GM21381 (cell line): ENCODE measurements at regions not wholly inside any gene's neighbourhood (a gene's known extent, or its start where the extent isn't known, plus 50 kb on each side); places are given as distances from the start of the nearest gene placed in this dataset.

ENCODE experiments used
- ATAC-seq: cut with Tn5 transposase; IDR thresholded peaks from one replicate; pipeline ENCODE4 v1.9.1; 2021; ENCODE audit warnings: mild to moderate bottlenecking, moderate library complexity; ENCODE audit not compliant: unreplicated experiment

DNA sequence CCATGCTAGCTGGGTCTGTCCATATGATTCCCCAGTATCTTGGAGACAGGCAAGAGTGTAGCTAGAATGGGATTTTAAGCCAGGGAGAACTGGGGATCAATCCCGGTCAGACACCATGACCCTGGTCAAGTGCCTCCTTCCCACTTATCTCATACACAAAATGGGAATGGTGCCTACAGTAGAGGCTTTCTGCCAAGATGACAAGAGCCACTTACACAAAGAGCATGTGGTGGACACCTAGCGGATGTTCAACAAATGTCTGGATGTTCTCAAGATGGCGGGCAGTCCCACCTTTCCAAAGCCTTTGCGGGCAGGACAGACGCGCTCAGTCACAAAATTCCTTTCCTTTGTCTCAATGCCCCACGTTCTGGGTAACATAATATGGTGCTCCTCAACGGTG, 57.3 kb downstream of the MAF start:
- no peak for ATAC-seq

DNA sequence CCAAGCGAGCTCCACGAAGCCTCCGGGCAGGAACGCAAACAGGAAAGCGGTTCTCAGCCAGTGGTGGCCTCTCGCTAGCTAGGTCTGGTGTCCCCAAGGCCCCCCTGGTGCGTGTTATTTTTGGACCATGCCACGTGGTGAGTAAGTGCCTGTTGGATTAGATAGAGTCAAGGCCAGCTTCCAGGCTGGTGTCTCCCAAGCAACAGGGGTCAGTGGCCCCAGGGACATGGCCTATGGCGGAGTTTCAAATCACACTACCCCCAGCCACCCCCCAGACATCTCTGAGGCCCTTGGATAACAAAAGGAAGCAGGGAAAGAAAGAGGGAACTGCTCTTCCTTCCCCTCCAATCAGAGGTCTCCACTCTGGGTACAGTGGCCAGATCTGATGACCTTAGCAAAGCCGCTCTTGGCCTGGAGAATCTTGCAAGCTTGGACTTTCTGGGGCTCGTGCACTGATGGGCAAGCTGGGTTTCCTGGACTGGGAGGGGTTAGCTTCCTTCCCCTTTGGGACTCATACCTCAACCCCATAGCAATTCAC, 58.2 kb downstream of the MAF start:
- no peak for ATAC-seq

DNA sequence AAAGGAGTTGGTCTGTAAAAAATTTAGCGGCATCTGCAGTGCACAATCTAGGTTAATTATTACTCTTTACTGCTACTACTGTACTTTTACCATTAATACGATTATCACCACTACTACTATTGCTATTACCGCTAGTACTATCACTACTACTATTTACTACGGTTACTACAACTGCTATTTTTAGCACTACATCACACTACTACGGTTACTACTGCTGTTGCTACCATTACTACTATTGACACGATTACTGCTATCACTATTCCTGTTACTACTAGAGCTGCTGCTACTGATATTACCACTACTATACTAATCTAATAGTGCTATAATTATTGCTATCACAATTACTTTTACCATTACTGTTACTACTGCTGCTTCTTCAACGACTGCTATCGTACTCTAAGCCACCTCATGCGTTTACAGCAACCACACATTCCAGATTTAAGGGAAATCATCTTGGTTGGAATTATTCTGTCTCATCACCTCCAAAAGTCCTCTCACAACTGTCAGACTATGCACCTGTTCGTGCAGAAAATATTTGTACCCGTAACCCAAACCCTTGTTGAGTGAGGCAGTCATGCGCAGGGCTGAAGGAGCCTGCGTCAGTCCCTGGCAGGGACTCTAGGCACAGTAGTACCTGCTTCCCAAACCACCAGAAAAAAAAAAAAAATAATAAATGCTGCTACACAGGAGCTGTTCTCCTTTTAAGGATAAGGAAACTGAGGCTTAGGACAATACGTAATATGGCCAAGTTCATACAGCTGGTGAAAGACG, 59.5 kb downstream of the MAF start:
- ATAC-seq = no peak

DNA sequence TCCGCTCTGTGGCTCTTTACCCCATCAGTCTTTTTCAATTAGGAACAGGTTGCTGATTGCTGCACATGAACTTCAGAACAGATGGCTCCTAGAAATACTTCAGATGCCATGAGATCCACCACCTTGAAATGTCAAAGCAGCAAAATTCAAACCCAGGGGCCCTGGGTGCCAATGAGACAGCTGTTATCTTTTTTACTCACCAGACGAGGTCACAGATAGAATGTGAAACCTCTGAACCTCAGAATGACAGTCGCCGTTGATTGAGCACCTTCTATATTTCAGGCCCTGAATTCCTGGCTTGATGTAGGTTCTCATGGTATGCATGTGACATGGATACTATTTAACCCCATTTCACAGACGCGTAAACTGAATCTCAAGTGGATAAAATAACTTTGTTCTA, 63.0 kb downstream of the MAF start:
- ATAC-seq = no peak

DNA sequence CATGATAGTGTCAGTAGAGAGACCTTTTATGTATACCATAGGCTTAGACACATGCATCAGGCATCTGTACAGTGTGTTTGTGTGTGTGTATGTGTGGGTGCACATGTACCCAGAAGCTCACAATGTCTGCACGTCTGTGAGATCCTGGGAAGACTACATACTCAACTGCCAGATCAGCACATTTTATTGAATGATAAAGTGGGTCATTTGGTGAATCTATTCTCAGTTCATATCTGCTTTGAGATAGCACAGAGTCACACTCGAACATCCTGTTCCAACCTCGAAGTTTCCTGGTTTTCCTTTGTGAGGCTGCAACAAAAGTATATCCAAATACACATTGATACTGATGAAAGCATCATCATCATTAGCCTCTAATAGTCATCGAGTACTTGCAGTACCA, 63.6 kb downstream of the MAF start:
- ATAC-seq = no peak

DNA sequence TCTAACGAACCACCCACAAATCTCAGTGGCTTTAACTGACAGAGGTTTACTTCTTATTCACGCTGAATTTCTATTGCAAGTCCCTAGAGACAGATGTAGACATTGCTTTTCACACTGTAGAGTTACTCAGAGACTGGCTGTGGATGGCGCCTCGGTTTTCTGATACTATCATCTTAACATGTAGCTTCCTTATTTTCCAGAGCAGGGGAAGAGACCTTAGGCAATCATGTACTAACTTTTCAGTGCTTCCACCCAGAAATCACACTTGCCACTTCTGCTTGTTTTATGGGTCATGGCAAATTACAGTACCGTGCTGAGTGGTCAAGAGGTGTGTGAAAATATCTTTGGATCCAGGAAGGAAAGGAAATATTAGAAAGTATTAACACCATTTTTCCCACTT, 65.4 kb downstream of the MAF start:
- ATAC-seq = no peak

DNA sequence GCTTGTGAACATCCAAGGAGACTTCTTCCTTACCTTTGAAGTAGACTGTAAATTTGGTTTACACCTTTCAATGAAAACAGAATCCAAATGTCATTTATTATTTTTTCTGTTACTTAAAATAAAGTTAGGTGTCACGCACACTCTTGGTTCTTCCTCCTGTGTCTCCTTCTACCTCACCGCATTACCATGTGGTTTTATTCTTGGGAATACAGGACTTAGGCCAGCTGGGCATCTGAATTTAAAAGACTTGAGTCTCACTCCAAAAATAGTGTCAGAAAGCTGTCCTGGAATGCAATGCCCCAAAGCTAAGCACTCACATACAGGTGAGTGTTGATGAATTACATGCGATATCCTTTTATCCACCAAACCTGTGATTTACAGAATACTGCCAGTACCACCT, 66.4 kb downstream of the MAF start:
- ATAC-seq = no peak

DNA sequence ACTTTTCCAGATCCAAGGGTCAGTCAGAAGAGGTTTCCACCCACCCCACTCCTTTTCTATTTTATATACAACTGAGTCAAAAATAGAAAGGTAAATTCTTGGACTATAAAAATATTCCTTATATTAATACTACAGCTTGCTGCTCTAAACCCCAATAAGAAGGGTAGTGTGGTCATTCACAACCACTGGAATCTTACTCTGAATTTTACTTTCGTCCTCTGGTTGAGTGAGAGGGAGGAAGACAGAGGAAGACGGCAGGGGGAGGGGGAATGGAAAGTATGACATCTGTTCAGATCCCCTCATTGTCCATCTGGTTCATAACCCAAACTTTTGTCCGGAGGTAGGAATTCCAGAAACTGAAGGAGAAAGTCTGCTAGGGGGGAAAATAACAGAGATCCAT, 67.2 kb downstream of the MAF start:
- no peak for ATAC-seq

DNA sequence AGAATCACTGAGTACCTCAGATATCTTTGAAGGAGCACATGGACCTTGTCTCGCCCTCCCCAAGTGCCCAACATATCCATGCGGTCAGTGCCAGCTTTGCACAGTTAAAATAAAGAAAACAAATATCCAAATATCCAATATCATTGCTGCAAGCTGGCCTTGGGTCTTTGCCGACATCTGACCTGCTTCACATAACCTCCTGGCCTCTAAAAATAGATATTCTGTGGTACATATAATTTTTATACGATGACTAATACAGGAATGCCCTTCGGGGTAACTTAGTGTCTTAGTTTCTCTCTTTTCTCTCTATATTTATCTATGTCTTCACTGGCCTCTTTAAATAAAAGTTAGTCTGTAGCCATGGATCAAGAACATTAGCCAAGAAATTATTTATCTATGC, 67.8 kb downstream of the MAF start:
- ATAC-seq = no peak

DNA sequence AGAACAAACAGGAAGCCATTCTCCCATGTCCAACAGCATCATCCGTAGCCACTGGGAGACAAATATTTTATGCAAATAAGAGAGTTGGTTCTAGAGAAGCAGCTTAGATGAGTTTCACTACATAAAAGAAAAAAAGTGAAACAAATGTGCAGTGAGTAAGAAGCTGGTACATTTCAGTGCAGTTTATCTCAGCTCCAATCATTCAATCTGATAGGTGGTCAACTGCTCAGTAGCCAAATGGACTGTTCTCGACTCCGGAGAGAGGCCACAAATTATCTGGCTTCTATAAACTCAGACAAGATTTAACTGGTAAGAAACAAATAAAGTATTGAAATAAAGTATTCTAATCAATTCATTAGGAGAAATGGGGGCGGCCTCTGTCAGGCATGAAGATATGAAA, 68.3 kb downstream of the MAF start:
- no peak for ATAC-seq

DNA sequence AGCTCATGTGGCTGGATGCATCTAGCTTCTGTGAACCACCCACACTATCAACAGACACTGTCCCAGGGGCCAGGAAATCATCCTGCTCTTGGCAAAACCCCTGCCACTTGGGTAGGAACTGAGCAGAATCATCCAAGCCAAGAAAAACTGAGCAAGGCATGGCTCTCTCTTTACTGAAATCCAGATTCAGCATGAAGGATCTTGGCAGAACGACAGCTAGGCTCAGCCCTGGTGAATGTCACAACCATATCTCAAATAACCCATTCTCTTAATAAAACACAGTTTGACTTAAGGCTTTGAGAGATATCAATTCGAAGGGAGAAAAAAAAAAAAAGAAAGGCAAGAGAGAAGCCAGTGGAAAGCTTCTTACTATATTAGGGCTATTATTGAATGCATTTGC, 72.2 kb downstream of the MAF start:
- ATAC-seq = no peak

DNA sequence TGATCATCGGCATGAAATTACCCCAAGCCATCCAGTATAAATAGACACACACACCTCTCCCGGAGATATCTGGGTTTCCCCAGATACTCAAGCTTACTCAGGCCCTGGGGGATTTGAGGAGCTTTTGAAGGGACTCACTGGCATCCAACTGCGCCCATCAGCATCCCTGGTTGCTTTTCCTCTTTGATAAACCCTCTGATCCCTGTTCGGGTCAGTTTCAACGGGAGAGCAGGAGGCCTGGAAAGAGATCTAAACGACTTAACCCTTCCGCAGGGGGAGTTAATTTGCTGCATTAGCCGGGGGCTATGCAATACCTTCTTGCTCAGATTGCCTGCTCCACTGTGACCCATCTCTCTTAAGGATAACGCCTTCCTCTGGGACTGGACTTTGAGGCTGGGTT, 76.6 kb downstream of the MAF start:
- no peak for ATAC-seq

DNA sequence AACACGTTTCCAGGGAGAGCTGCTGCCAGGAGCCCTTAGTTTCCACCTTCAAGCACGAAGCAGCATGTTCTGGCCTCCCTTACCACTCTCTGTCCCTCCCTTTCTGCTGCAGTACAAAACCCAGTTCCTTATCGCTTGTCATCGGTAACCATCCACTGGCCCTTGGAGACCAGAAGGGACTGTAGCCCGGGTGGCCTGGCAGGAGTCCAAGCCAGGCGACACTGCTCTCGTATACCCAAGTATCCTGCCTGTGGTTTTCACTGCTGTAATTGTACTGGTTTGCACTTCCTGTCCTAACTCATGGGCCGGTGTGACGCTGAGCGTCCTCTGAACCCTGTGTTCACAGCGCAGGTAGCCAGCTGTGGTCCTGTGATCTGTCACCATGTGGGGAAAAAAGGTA, 81.1 kb downstream of the MAF start:
- ATAC-seq = peak; percentile 92

DNA sequence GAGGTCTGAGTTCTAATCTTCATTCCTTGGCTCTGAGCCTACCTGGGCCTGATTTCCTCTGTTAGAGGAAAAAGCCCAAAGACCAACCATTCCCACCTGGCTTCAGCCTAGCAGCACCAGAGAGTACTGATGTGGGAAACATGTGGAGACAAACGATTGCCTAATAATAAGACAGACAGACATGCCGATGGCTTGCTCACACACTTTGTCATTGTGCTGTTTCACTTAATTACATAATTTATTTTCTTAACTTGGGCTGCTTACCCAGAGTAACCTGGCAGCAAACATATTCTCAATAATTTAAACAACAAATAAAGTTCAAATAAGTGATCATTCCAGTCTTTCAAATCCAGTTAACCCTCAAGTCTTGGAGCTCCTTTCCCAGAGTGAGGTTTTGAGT, 83.4 kb downstream of the MAF start:
- no peak for ATAC-seq

DNA sequence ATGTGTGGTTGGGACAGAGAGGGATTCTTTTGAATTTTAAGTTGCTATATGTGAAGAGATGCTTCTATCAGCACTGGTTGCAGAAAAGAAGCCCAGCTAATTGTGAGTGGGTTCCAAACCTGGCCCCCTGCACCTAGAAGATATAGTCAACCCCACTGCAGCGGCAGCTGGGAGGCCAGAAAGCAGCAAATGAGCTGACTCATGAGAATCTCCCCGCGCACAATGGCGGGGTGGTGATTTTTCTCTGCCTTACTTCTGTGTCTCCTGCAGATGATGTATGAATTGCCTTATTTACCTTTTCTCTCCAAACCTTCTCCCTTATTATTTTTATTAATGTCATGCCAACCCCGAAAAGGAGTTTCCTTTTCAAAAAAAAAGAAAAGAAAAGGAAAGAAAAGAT, 89.7 kb downstream of the MAF start:
- ATAC-seq = no peak

DNA sequence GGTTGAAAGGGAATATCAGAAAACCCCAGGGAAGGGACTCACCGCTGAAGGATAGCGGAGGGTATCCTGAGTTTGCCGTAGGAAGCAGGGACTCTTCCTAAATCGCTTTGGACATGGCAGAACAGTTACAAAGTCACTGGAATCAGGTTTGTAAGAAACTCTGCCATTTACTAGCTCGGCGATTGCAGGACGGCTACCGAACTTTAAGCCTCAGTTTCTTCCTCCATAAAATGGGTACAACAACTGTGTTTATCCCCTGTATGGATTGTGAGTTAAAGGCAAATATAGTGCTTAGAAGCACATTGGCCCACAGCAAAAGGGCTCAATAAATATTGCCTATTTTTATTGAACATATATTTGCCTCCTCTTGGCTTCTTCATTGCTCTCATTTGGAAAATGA, 90.6 kb downstream of the MAF start:
- no peak for ATAC-seq

DNA sequence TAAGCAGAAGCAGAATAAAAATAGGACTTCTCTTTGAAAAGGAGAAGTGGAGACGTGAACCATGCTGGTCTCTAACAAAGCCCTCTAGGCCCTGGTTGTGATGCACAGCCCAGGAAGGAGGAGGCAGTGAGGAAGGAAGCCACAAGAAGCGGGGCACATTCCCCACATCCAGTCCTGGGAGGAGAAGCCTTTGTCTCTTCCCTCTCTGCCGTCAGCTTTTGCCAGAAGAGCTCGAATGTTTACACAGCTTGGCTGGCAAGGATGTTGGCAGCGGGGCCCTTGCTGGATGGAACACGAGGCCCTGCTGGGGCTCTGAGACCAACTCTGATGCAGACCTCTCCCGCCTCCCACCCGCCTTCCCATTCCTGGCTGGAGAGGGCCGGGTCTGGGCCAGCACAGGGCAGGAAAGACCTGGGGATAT, 91.3 kb downstream of the MAF start:
- ATAC-seq = no peak

DNA sequence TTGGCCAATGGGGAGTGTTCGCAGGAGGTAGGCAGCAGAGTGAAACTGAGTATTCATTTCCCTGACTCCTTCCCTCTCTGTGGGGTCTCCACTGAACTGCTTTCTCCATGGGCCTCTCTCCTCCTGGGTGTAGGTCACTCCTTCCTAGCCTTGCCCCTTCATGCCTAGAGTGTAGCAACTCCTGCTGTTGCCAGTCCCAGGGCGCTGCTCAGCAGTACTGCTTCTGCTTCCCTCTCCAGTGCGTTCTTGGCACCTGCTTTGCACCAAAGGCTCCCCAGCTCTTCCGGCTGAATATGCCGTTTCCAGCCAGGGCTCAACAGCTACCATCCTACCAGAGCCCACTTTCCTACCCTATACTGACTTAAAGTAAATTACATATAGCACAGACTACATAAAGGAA, 92.2 kb downstream of the MAF start:
- ATAC-seq = no peak

DNA sequence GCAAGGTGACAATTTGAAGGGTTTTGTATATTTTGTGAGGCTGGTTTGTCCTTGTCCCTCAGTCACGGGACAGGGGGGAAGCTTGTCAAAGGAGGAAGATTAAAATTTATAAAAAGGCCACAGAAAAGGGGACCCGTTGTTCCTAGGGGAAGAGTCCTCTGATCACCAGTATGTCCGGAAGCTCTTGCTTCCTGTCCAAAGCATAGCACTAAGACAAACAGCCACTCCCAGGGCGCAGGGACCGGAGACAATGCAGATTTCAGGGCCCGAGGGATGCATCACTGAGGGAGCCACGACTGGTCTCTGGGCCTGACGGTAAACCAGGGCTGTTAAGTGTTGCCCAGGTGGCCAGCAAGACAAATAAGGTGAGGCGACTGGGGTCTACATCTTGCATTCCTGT, 95.2 kb downstream of the MAF start:
- ATAC-seq = no peak

DNA sequence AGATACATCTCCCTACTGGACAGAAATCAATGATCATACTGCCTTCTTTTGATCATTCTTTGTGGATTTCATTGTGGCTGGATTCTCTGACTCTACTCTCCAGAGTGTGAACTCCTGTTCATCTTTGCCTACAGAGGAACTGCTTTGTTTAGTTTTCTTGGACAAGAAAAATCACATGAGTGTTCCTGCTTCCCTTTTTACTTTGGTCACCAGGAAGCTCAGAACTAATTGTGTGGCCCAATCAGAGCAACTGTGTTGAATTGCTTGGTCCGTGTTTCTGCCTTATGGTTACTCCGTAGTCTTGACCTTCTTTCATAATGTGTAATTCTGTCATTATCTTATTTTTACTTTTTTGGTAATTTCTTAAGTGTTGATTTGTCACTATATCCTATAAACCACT, 97.0 kb downstream of the MAF start:
- ATAC-seq = no peak

DNA sequence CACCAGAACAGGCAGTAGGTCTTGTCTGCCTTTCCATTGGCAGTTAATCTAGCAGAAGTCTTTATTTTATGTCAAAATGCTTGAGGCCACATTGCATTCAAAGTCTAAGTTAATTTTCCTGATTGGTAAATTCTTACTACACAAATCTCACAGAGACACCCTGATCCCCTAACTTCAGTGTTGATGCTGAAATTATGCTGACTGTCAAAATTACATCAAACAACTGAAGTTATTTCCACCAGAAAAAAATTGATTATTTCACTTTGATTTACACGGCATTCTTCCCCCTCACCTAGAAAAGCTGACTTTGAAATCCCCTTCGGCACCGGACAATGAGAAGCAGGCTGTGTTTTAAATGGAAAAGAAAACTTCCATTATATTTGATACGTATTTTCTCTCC, 99.1 kb downstream of the MAF start:
- no peak for ATAC-seq

DNA sequence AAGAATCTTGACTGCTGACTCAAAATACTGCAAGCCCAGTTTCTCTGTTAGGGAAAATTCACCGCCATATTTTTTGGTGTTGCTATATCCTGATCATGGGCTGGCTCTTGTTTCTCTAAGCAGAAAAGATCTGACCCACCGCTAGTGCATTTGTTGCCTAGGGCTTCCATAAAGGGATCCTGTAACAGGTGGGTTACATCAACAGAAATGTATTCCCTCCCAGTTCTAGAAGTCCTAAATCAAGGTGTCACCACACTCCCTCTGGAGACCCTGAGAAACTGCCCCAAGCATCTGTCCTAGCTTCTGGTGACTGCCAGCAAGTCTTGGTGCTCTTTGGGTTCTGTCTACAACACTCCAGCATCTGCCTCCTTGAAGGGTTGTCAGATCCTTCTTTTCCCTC, 99.7 kb downstream of the MAF start:
- ATAC-seq = no peak

DNA sequence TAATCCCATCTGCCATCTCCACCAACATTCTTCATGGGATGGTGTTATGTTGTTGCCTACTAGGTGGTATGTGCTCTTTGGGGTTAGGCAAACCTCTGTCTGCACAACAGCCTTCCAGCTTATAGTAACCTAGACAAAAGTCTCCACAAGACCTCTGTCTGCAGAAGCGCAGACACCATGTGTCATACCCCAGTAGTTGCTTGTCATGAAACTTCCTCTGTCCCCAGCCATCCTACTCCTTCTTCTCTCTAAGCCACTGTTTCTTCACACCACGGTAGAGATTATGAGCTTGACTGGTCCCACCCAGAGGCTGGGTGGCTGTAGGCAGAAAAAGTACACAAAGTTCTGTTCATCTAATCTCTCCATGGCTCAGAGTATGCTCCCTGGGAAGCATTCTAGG, 100.3 kb downstream of the MAF start:
- ATAC-seq = no peak
